ENCODE measurements at regions not wholly inside any gene's neighbourhood (a gene's known extent, or its start where the extent isn't known, plus 50 kb on each side); places are given as distances from the start of the nearest gene placed in this dataset.
"Not testable (repeated sequence)": the region's sequence is repeated elsewhere in the genome, so short reads cannot be mapped to it uniquely, and the experiment has no call there.

- Histone ChIP-seq H3K9me3 (ENCODE audit: low read length) (no peaks in the 10 kb centered on the region), H3K36me3 (ENCODE audit: insufficient read depth, low read length) (no peaks in the 10 kb centered on the region), H3K27me3 (ENCODE audit: insufficient read depth, low read length) (no peaks in the 10 kb centered on the region), H2AFZ (ENCODE audit: low read depth, low read length) (no peak overlapping the region), H3K4me3 (ENCODE audit: low read length) (no peak overlapping the region), H3K4me1 (ENCODE audit: insufficient read depth, low read length) (no peaks in the 10 kb centered on the region)
These were observed 126.2 kb upstream of the NR5A2 start for GRCh38 chr1:199901341-199901740.

DNA sequence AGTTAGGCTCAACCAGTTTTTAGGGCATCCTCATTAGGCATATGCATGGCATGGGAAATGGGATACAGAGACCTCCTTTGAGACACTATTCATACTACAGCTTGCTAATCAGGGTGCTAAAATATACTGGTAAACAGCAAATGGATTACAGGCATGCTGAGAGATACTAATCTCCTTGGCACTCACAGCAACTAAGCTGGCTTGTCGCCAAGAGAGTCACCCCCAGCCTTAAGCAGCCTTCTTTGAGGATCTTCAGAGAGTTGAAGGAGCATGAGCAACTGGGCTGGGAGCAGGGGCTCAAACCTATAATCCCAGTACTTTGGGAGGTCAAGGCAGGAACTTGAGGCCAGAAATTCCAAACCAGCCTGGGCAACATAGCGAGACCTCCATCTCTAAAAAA is 120.1 kb upstream of the NR5A2 start:
- no peaks in the 10 kb centered on the region for H3K27me3 ChIP-seq (ENCODE audit: insufficient read depth, low read length)
- H3K4me3 ChIP-seq (ENCODE audit: low read length) = no peak overlapping the region
- H2AFZ ChIP-seq (ENCODE audit: low read depth, low read length) = no peak overlapping the region
- no peaks in the 10 kb centered on the region for H3K9me3 ChIP-seq (ENCODE audit: low read length)
- no peaks in the 10 kb centered on the region for H3K4me1 ChIP-seq (ENCODE audit: insufficient read depth, low read length)
- H3K36me3 ChIP-seq (ENCODE audit: insufficient read depth, low read length) = no peaks in the 10 kb centered on the region

GRCh38 chr1:199909137-199909536 is 118.4 kb upstream of the NR5A2 start:
- Histone ChIP-seq H2AFZ (ENCODE audit: low read depth, low read length) (no peak overlapping the region), H3K4me3 (ENCODE audit: low read length) (no peak overlapping the region), H3K9me3 (ENCODE audit: low read length) (no peaks in the 10 kb centered on the region), H3K27me3 (ENCODE audit: insufficient read depth, low read length) (no peaks in the 10 kb centered on the region), H3K4me1 (ENCODE audit: insufficient read depth, low read length) (no peaks in the 10 kb centered on the region), H3K36me3 (ENCODE audit: insufficient read depth, low read length) (no peaks in the 10 kb centered on the region)

- Histone ChIP-seq H3K4me3 (ENCODE audit: low read length) (no peak overlapping the region), H2AFZ (ENCODE audit: low read depth, low read length) (no peak overlapping the region), H3K9me3 (ENCODE audit: low read length) (no peaks in the 10 kb centered on the region), H3K27me3 (ENCODE audit: insufficient read depth, low read length) (no peaks in the 10 kb centered on the region), H3K36me3 (ENCODE audit: insufficient read depth, low read length) (no peaks in the 10 kb centered on the region), H3K4me1 (ENCODE audit: insufficient read depth, low read length) (no peaks in the 10 kb centered on the region)
These were observed 114.2 kb upstream of the NR5A2 start for GRCh38 chr1:199913318-199913717.

- Histone ChIP-seq H2AFZ (ENCODE audit: low read depth, low read length) (no peak overlapping the region), H3K4me1 (ENCODE audit: insufficient read depth, low read length) (no peaks in the 10 kb centered on the region), H3K9me3 (ENCODE audit: low read length) (no peaks in the 10 kb centered on the region), H3K36me3 (ENCODE audit: insufficient read depth, low read length) (no peaks in the 10 kb centered on the region), H3K4me3 (ENCODE audit: low read length) (no peak overlapping the region), H3K27me3 (ENCODE audit: insufficient read depth, low read length) (no peaks in the 10 kb centered on the region)
These were observed 113.0 kb upstream of the NR5A2 start for GRCh38 chr1:199914546-199914945.

- H3K36me3 ChIP-seq (ENCODE audit: insufficient read depth, low read length) = no peaks in the 10 kb centered on the region
- no peak overlapping the region for H2AFZ ChIP-seq (ENCODE audit: low read depth, low read length)
- H3K4me3 ChIP-seq (ENCODE audit: low read length) = no peak overlapping the region
- H3K27me3 ChIP-seq (ENCODE audit: insufficient read depth, low read length) = no peaks in the 10 kb centered on the region
- H3K9me3 ChIP-seq (ENCODE audit: low read length) = no peaks in the 10 kb centered on the region
- H3K4me1 ChIP-seq (ENCODE audit: insufficient read depth, low read length) = no peaks in the 10 kb centered on the region
These were observed 109.2 kb upstream of the NR5A2 start for GRCh38 chr1:199918196-199918769.

DNA sequence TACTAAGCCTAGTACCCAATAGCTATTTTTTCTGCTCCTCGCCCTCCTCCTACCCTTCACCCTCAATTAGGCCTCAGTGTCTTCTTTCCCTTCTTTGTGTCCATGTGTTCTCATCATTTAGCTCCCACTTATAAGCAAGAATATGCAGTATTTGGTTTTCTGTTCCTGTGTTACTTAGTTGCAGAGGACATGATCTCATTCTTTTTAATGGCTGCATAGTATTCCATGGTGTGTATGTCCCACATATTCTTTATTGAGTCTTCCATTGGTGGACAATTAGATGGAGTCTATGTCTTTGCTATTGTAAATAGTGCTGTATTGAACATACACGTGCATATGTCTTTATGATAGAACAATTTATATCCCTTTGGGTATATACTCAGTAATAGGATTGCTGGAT is 106.9 kb upstream of the NR5A2 start:
- Histone ChIP-seq H3K9me3 (ENCODE audit: low read length) (no peaks in the 10 kb centered on the region), H3K36me3 (ENCODE audit: insufficient read depth, low read length) (no peaks in the 10 kb centered on the region), H3K27me3 (ENCODE audit: insufficient read depth, low read length) (no peaks in the 10 kb centered on the region), H2AFZ (ENCODE audit: low read depth, low read length) (no peak overlapping the region), H3K4me3 (ENCODE audit: low read length) (no peak overlapping the region), H3K4me1 (ENCODE audit: insufficient read depth, low read length) (no peaks in the 10 kb centered on the region)

GRCh38 chr1:199929556-199929955 is 98.0 kb upstream of the NR5A2 start:
- no peaks in the 10 kb centered on the region for H3K36me3 ChIP-seq (ENCODE audit: insufficient read depth, low read length)
- no peak overlapping the region for H2AFZ ChIP-seq (ENCODE audit: low read depth, low read length)
- H3K27me3 ChIP-seq (ENCODE audit: insufficient read depth, low read length) = no peaks in the 10 kb centered on the region
- H3K4me3 ChIP-seq (ENCODE audit: low read length) = no peak overlapping the region
- no peaks in the 10 kb centered on the region for H3K4me1 ChIP-seq (ENCODE audit: insufficient read depth, low read length)
- H3K9me3 ChIP-seq (ENCODE audit: low read length) = no peaks in the 10 kb centered on the region

GRCh38 chr1:199930067-199930466 is 97.4 kb upstream of the NR5A2 start:
- not testable (repeated sequence) for H3K4me1 ChIP-seq (ENCODE audit: insufficient read depth, low read length); H3K9me3 ChIP-seq (ENCODE audit: low read length); H2AFZ ChIP-seq (ENCODE audit: low read depth, low read length); H3K36me3 ChIP-seq (ENCODE audit: insufficient read depth, low read length); H3K27me3 ChIP-seq (ENCODE audit: insufficient read depth, low read length); H3K4me3 ChIP-seq (ENCODE audit: low read length)

DNA sequence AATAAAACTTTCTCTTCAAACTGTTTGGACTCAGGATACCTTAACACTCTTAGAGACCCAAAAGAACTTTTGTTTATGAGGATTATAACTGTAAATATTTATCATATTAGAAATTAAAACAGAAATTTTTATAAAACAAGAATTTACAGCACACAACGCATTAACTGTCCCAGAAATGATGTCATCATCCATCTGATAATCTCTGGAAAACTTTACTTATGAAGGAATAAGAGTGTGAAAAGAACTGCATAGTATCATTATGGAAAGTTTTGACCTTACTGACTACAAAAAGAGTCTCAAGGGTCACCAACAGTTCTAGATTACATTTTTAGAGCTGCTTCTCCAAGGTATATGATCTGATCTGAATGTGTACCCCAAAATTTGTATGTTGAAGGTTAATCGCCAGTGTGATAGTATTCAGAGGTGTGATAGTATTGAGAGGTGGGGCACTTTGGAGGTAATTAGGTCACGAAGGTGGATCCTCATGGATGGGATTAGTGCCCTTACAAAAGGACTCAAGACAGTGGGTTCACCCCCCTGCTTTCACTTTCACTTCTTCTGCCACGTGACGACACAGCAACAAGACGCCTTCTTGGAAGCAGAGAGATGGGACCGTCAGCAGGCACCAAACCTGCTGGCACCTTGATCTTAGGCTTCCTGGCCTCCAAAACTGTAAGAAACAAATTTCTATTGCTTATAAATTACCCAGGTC is 95.7 kb upstream of the NR5A2 start:
- Histone ChIP-seq H3K36me3 (ENCODE audit: insufficient read depth, low read length) (no peaks in the 10 kb centered on the region), H3K4me1 (ENCODE audit: insufficient read depth, low read length) (no peaks in the 10 kb centered on the region), H2AFZ (ENCODE audit: low read depth, low read length) (no peak overlapping the region), H3K4me3 (ENCODE audit: low read length) (no peak overlapping the region), H3K9me3 (ENCODE audit: low read length) (no peaks in the 10 kb centered on the region), H3K27me3 (ENCODE audit: insufficient read depth, low read length) (no peaks in the 10 kb centered on the region)

GRCh38 chr1:199932462-199932861 is 95.0 kb upstream of the NR5A2 start:
- H3K27me3 ChIP-seq (ENCODE audit: insufficient read depth, low read length) = no peaks in the 10 kb centered on the region
- no peaks in the 10 kb centered on the region for H3K36me3 ChIP-seq (ENCODE audit: insufficient read depth, low read length)
- no peak overlapping the region for H2AFZ ChIP-seq (ENCODE audit: low read depth, low read length)
- H3K4me3 ChIP-seq (ENCODE audit: low read length) = no peak overlapping the region
- H3K4me1 ChIP-seq (ENCODE audit: insufficient read depth, low read length) = no peaks in the 10 kb centered on the region
- H3K9me3 ChIP-seq (ENCODE audit: low read length) = no peaks in the 10 kb centered on the region

DNA sequence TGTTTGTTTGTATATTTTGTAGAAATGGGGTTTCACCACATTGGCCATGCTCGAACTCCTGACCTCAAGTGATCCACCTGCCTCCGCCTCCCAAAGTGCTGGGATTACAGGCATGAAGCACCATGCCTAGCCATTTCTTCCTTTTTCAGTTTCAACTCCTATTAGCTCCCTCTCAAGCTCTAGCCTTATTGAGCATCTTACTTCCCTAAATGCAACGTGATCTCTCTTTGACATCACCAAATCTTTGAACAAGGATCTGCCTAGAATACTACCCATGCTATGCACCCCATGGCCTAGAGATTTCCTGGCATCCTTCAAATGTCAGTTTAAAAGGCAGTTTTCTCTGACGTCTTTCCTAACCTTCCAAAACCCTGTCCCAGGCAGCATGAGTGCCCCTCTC is 91.1 kb upstream of the NR5A2 start:
- Histone ChIP-seq H3K4me3 (ENCODE audit: low read length) (no peak overlapping the region), H3K36me3 (ENCODE audit: insufficient read depth, low read length) (no peaks in the 10 kb centered on the region), H3K4me1 (ENCODE audit: insufficient read depth, low read length) (no peaks in the 10 kb centered on the region), H3K27me3 (ENCODE audit: insufficient read depth, low read length) (no peaks in the 10 kb centered on the region), H3K9me3 (ENCODE audit: low read length) (no peaks in the 10 kb centered on the region), H2AFZ (ENCODE audit: low read depth, low read length) (no peak overlapping the region)

GRCh38 chr1:199937161-199937560 is 90.3 kb upstream of the NR5A2 start:
- H3K27me3 ChIP-seq (ENCODE audit: insufficient read depth, low read length) = no peaks in the 10 kb centered on the region
- H3K4me1 ChIP-seq (ENCODE audit: insufficient read depth, low read length) = no peaks in the 10 kb centered on the region
- no peaks in the 10 kb centered on the region for H3K36me3 ChIP-seq (ENCODE audit: insufficient read depth, low read length)
- no peaks in the 10 kb centered on the region for H3K9me3 ChIP-seq (ENCODE audit: low read length)
- H2AFZ ChIP-seq (ENCODE audit: low read depth, low read length) = no peak overlapping the region
- H3K4me3 ChIP-seq (ENCODE audit: low read length) = no peak overlapping the region

DNA sequence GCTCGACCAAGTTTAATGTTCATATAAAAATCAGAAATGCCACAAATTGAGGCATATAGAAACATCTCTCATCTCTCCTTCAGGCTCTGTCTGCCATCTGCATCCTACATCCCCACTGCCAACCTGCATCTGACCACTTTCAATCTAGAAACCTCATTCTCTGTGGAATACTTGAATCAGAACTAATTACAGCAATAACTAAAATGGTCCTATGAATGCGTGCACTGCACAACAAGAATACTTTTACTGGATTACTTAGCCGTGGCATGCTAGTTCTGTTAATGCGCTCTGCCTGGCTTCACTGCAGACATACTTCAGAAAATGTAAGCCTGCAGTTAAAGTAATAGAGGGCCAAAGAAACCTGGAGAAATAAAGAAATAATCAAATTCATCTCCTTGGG is 89.8 kb upstream of the NR5A2 start:
- Histone ChIP-seq H3K4me1 (ENCODE audit: insufficient read depth, low read length) (no peaks in the 10 kb centered on the region), H3K36me3 (ENCODE audit: insufficient read depth, low read length) (no peaks in the 10 kb centered on the region), H2AFZ (ENCODE audit: low read depth, low read length) (no peak overlapping the region), H3K9me3 (ENCODE audit: low read length) (no peaks in the 10 kb centered on the region), H3K4me3 (ENCODE audit: low read length) (no peak overlapping the region), H3K27me3 (ENCODE audit: insufficient read depth, low read length) (no peaks in the 10 kb centered on the region)

All from neuron (in vitro differentiated cells).